ENCODE measurements at regions not wholly inside any gene's neighbourhood (a gene's known extent, or its start where the extent isn't known, plus 50 kb on each side); places are given as distances from the start of the nearest gene placed in this dataset.
A peak's percentile ranks its signal among the peaks of the same experiment; 100 is the strongest.

- no peaks in the 10 kb centered on the region for H3K36me3 ChIP-seq (ENCODE audit: insufficient read depth)
- H3K9me2 ChIP-seq (ENCODE audit: insufficient read depth): no peaks in the 10 kb centered on the region; the same call in 1 of the 2 replicates
- DNase-seq (ENCODE audit: low spot score): peak; percentile 18
- H3K27me3 ChIP-seq (ENCODE audit: insufficient read depth): no peaks in the 10 kb centered on the region
- Mint-ChIP-seq H3K9me3 (no peaks in the 10 kb centered on the region), H3K27ac (no peak overlapping the region; the same call in 1 of the 2 replicates), H3K27me3 (ENCODE audit: insufficient read depth, low read depth, poor library complexity) (no peaks in the 10 kb centered on the region), H3K36me3 (ENCODE audit: low read depth) (no peaks in the 10 kb centered on the region), H3K4me3 (no peak overlapping the region), H3K4me1 (peaks cover 4% of the 10 kb centered on the region; the same call in 1 of the 3 replicates)
- peak overlapping the region; percentile 93 for H2AFZ ChIP-seq
- H3K4me1 ChIP-seq (ENCODE audit: insufficient read depth): no peaks in the 10 kb centered on the region
- H4K20me1 ChIP-seq (replicated peaks; ENCODE audit: insufficient read depth): no peaks in the 10 kb centered on the region
- TF ChIP-seq CREB1 (CRISPR knock-in tag; IDR thresholded peaks at IDR 0.05; ENCODE audit: low read depth) (peak; percentile 54; the same call in 1 of the 2 replicates), EZH2phosphoT487 (IDR thresholded peaks at IDR 0.05; ENCODE audit: unreplicated experiment) (no peak)
- H3K79me2 ChIP-seq (replicated peaks; ENCODE audit: insufficient read depth): no peaks in the 10 kb centered on the region
- H3F3A ChIP-seq (replicated peaks; ENCODE audit: low read depth): no peaks in the 10 kb centered on the region
- H3K4me2 ChIP-seq: no peak overlapping the region
- H3K27ac ChIP-seq (ENCODE audit: low read depth): no peak overlapping the region
- no peak for ATAC-seq
- no peak overlapping the region for H3K4me3 ChIP-seq
Measured at GRCh38 chr4:116501954-116502353, 583.4 kb downstream of the TRAM1L1 start.

DNA sequence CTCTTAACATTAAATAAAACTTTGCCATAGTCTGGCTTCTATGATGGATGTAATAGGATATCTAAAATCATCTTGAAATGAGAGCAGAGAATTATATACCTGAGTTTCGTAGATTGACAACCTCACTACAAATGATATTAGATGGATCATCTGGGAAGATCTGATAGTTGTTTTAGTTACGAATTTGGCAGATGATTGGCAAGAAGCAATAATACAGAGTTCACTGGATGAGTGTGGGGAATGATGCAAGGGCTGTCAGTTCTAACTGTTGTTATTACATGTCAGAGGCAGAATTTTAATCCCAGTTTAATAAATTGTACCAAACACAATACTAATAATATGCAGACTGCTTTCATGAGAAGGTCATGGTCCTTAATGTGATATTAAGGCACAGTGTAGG, 585.2 kb downstream of the TRAM1L1 start:
- Histone ChIP-seq H3K4me3 (no peak overlapping the region), H3K36me3 (ENCODE audit: insufficient read depth) (no peaks in the 10 kb centered on the region), H2AFZ (no peak overlapping the region), H3K27ac (ENCODE audit: low read depth) (no peak overlapping the region), H3K4me2 (no peak overlapping the region), H3K79me2 (replicated peaks; ENCODE audit: insufficient read depth) (no peaks in the 10 kb centered on the region), H4K20me1 (replicated peaks; ENCODE audit: insufficient read depth) (no peaks in the 10 kb centered on the region), H3F3A (replicated peaks; ENCODE audit: low read depth) (no peaks in the 10 kb centered on the region), H3K27me3 (ENCODE audit: insufficient read depth) (no peaks in the 10 kb centered on the region), H3K4me1 (ENCODE audit: insufficient read depth) (no peaks in the 10 kb centered on the region), H3K9me2 (ENCODE audit: insufficient read depth) (no peaks in the 10 kb centered on the region; the same call in 1 of the 2 replicates)
- no peak for ATAC-seq
- Mint-ChIP-seq H3K36me3 (ENCODE audit: low read depth) (no peaks in the 10 kb centered on the region), H3K9me3 (no peaks in the 10 kb centered on the region), H3K4me3 (no peak overlapping the region), H3K4me1 (peaks cover 4% of the 10 kb centered on the region; the same call in 1 of the 3 replicates), H3K27ac (no peak overlapping the region), H3K27me3 (ENCODE audit: insufficient read depth, low read depth, poor library complexity) (no peaks in the 10 kb centered on the region)
- no peak for DNase-seq (ENCODE audit: low spot score)
- no peak for TF ChIP-seq EZH2 (IDR thresholded peaks at IDR 0.05; ENCODE audit: low read depth, unreplicated experiment)
- TF ChIP-seq NANOG (IDR thresholded peaks at IDR 0.05; ENCODE audit: borderline replicate concordance): no peak
- no peak for TF ChIP-seq ZNF331 (CRISPR knock-in tag; IDR thresholded peaks at IDR 0.05; ENCODE audit: low read depth)
- TF ChIP-seq, protein P1, sequence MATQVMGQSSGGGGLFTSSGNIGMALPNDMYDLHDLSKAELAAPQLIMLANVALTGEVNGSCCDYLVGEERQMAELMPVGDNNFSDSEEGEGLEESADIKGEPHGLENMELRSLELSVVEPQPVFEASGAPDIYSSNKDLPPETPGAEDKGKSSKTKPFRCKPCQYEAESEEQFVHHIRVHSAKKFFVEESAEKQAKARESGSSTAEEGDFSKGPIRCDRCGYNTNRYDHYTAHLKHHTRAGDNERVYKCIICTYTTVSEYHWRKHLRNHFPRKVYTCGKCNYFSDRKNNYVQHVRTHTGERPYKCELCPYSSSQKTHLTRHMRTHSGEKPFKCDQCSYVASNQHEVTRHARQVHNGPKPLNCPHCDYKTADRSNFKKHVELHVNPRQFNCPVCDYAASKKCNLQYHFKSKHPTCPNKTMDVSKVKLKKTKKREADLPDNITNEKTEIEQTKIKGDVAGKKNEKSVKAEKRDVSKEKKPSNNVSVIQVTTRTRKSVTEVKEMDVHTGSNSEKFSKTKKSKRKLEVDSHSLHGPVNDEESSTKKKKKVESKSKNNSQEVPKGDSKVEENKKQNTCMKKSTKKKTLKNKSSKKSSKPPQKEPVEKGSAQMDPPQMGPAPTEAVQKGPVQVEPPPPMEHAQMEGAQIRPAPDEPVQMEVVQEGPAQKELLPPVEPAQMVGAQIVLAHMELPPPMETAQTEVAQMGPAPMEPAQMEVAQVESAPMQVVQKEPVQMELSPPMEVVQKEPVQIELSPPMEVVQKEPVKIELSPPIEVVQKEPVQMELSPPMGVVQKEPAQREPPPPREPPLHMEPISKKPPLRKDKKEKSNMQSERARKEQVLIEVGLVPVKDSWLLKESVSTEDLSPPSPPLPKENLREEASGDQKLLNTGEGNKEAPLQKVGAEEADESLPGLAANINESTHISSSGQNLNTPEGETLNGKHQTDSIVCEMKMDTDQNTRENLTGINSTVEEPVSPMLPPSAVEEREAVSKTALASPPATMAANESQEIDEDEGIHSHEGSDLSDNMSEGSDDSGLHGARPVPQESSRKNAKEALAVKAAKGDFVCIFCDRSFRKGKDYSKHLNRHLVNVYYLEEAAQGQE (IDR thresholded peaks at IDR 0.05; ENCODE audit: unreplicated experiment): no peak
- TF ChIP-seq ZNF114 (CRISPR knock-in tag; IDR thresholded peaks at IDR 0.05): no peak
- no peak for TF ChIP-seq JUNB (IDR thresholded peaks at IDR 0.05; ENCODE audit: unreplicated experiment)
- no peak for TF ChIP-seq STAT1 (IDR thresholded peaks at IDR 0.05; ENCODE audit: unreplicated experiment)
- TF ChIP-seq CREB1 (CRISPR knock-in tag; IDR thresholded peaks at IDR 0.05; ENCODE audit: low read depth): no peak
- TF ChIP-seq ETS1 (IDR thresholded peaks at IDR 0.05): no peak
- TF ChIP-seq EZH2phosphoT487 (IDR thresholded peaks at IDR 0.05; ENCODE audit: unreplicated experiment): no peak
- TF ChIP-seq ZNF462 (CRISPR knock-in tag; IDR thresholded peaks at IDR 0.05): no peak

Data from GM23338 (cell line).